Nephron (organoid): ENCODE measurements at regions not wholly inside any gene's neighbourhood (a gene's known extent, or its start where the extent isn't known, plus 50 kb on each side); places are given as distances from the start of the nearest gene placed in this dataset.

Experiments
- H3K27ac Mint-ChIP-seq, 3 experiments: 2 replicates each; pipeline ENCODE4 v1.8.0; 2020; ENCODE audit warnings: mixed read lengths in 3 of 3, mild to moderate bottlenecking in 2 of 3, moderate library complexity in 1 of 3
- H3K27me3 Mint-ChIP-seq: 2 replicates; pipeline ENCODE4 v1.8.0; 2021; ENCODE audit warnings: low read depth, mild to moderate bottlenecking, moderate library complexity, mixed read lengths
- H3K36me3 Mint-ChIP-seq: 2 replicates; pipeline ENCODE4 v1.8.0; 2020; ENCODE audit warnings: low read depth, mixed read lengths
- H3K4me1 Mint-ChIP-seq: 2 replicates; pipeline ENCODE4 v1.8.0; 2020; ENCODE audit warnings: mixed read lengths
- H3K4me3 Mint-ChIP-seq, 3 experiments: 2 replicates each; pipeline ENCODE4 v1.8.0; 2020; ENCODE audit warnings: mild to moderate bottlenecking in 3 of 3, mixed read lengths in 3 of 3, moderate library complexity in 2 of 3
- H3K9me3 Mint-ChIP-seq: 2 replicates; pipeline ENCODE4 v1.8.0; 2020; ENCODE audit warnings: mixed read lengths
- TF ChIP-seq, protein P1 (sequence below), 3 experiments: fragments of 200-600 bp; sonication (generic); IDR thresholded peaks; one replicate each; pipeline ENCODE4 v1.5.0; 2021; ENCODE audit warnings: antibody characterized with exemption in 3 of 3; ENCODE audit not compliant: unreplicated experiment in 3 of 3

DNA sequence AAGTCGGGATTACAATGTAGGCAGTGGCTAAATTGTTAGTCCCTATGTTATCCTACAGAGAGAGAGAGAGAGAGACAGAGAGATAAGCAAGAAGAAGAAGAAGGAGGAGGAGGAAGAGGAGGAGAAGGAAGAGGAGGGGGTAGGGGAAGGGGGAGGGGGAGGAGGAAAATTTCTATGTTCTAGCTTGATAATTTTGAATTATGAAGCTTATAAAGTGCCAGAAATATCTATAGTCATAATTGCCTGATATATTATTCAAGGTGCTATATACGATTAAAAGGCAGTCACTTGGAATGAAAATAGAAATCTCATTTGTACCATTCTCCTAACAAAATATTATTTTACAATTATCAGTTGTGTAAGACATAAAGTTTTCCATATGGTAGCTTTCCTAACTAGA is 122.4 kb upstream of the PRR32 start:
- Mint-ChIP-seq H3K27me3 (no peaks in the 10 kb centered on the region), H3K4me3 (no peak overlapping the region), H3K9me3 (peaks cover 17% of the 10 kb centered on the region), H3K36me3 (no peaks in the 10 kb centered on the region), H3K27ac (no peak overlapping the region), H3K4me1 (no peaks in the 10 kb centered on the region)
- TF ChIP-seq, protein P1, sequence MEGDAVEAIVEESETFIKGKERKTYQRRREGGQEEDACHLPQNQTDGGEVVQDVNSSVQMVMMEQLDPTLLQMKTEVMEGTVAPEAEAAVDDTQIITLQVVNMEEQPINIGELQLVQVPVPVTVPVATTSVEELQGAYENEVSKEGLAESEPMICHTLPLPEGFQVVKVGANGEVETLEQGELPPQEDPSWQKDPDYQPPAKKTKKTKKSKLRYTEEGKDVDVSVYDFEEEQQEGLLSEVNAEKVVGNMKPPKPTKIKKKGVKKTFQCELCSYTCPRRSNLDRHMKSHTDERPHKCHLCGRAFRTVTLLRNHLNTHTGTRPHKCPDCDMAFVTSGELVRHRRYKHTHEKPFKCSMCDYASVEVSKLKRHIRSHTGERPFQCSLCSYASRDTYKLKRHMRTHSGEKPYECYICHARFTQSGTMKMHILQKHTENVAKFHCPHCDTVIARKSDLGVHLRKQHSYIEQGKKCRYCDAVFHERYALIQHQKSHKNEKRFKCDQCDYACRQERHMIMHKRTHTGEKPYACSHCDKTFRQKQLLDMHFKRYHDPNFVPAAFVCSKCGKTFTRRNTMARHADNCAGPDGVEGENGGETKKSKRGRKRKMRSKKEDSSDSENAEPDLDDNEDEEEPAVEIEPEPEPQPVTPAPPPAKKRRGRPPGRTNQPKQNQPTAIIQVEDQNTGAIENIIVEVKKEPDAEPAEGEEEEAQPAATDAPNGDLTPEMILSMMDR (IDR thresholded peaks at IDR 0.05; ENCODE audit: unreplicated experiment in 3 of 3): no peak

DNA sequence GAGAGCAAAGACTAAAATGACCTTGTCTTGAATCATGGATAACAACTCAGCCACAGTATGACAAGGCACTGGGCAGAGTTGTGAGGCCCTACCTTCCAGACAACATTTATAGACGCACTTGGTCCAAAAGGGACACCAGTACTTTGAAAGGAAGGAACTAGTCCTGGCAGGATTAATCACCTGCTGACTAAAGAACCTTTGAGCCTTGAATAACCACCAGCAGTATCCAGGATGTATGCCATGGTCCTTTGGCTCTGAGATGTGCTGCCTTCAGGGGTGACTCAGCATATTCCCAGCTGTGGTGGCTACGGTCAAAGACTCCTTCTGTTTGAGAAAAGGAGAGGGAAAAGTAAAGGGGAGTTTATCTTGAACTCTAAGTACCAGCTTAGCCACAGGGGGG is 118.1 kb upstream of the PRR32 start:
- H3K27ac Mint-ChIP-seq: no peak overlapping the region
- peaks cover 18% of the 10 kb centered on the region for H3K9me3 Mint-ChIP-seq

DNA sequence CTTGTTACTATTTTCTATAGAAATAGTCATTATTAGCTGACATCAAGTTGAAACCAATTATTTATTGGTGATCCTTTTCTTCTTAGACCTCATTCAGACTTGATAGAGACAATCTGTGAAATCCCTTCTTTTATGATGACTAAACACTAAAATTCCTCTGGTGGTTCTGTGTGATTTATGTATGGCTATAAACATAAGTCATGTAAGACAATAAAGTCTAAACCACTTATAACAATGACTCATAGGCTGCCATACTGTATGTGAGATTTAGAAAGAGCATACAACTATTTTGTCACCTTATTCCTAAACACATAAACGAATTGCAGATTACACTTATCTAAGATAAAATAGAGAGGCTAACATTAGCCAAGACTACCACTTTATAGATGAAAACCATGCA is 101.1 kb upstream of the PRR32 start:
- Mint-ChIP-seq H3K27ac (peak overlapping the region in 1 of 3 experiments; percentile 82), H3K27me3 (no peaks in the 10 kb centered on the region), H3K36me3 (no peaks in the 10 kb centered on the region), H3K9me3 (no peaks in the 10 kb centered on the region), H3K4me3 (no peak overlapping the region), H3K4me1 (no peaks in the 10 kb centered on the region)
- TF ChIP-seq, protein P1 (IDR thresholded peaks at IDR 0.05; ENCODE audit: unreplicated experiment in 3 of 3): no peak

More for the DNA sequence above, 118.1 kb upstream of the PRR32 start:
- H3K36me3 Mint-ChIP-seq: no peaks in the 10 kb centered on the region
- no peaks in the 10 kb centered on the region for H3K27me3 Mint-ChIP-seq
- TF ChIP-seq, protein P1 (IDR thresholded peaks at IDR 0.05; ENCODE audit: unreplicated experiment in 3 of 3): no peak
- no peaks in the 10 kb centered on the region for H3K4me1 Mint-ChIP-seq
- H3K4me3 Mint-ChIP-seq: no peak overlapping the region

DNA sequence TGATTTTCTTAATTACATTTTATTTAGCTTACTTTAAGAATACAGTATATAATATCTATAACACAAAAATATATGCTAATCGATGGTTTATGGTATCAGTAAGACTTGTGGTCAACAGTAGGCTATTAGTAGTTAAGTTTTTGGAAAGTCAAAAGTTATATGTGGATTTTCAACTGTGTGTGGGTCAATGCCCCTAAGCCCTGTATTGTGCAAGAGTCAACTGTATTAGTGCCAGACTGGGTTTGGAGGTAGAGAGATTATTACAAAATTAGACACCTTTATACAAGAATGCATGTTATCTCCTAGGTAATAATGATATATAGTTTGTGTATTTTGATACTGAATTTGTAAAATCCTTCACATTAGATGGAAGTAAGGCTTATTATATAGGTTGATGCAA is 100.3 kb upstream of the PRR32 start:
- Mint-ChIP-seq H3K4me1 (no peaks in the 10 kb centered on the region), H3K36me3 (no peaks in the 10 kb centered on the region), H3K27me3 (no peaks in the 10 kb centered on the region), H3K9me3 (no peaks in the 10 kb centered on the region), H3K4me3 (no peak overlapping the region), H3K27ac (no peak overlapping the region)
- TF ChIP-seq, protein P1 (IDR thresholded peaks at IDR 0.05; ENCODE audit: unreplicated experiment in 3 of 3): no peak

DNA sequence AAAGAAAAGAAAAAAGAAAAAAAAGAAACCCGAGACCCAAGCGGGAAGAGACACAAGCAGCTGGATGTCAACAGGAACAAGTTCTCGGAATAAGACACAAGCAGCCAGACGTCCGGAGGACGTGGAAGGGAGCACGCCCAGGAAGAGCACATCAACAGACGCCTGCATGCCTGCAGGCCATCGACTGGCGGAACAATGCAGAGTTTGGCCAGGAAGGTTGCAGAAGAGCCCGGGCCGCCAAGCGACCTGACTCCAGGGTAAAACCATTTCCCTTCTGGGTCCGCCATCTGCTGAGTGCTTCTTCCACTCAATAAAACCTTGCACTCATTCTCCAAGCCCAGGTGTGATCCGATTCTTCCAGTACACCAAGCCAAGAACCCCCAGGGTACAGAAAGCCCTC is 95.6 kb upstream of the PRR32 start:
- TF ChIP-seq, protein P1 (IDR thresholded peaks at IDR 0.05; ENCODE audit: unreplicated experiment in 3 of 3): no peak
- Mint-ChIP-seq H3K27ac (no peak overlapping the region), H3K27me3 (no peaks in the 10 kb centered on the region), H3K9me3 (no peaks in the 10 kb centered on the region), H3K36me3 (no peaks in the 10 kb centered on the region), H3K4me1 (no peaks in the 10 kb centered on the region), H3K4me3 (no peak overlapping the region)

DNA sequence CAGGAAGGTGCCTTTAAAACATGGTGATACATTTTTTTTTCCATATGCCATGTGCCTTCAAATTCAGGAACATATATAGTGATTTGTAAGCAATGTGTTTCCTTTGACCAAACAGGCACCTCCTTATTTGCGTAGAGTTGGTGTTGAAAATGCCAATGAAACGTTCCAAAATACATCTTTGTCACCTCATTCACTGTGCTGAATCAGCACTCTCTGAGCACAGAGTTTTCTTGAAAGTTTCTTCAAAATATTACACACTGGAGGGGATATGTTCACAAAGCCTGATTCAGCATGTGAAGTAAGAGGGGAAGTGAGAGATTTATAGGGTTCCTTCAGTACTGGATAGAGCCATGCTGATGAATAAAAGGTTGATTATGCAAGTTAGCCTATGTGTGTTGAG is 85.7 kb upstream of the PRR32 start:
- TF ChIP-seq, protein P1 (IDR thresholded peaks at IDR 0.05; ENCODE audit: unreplicated experiment in 3 of 3): no peak
- H3K4me1 Mint-ChIP-seq: no peaks in the 10 kb centered on the region
- no peaks in the 10 kb centered on the region for H3K36me3 Mint-ChIP-seq
- peaks cover 6% of the 10 kb centered on the region for H3K9me3 Mint-ChIP-seq
- no peak overlapping the region for H3K27ac Mint-ChIP-seq
- H3K4me3 Mint-ChIP-seq: no peak overlapping the region
- no peaks in the 10 kb centered on the region for H3K27me3 Mint-ChIP-seq
